ENCODE measurements at regions not wholly inside any gene's neighbourhood (a gene's known extent, or its start where the extent isn't known, plus 50 kb on each side); places are given as distances from the start of the nearest gene placed in this dataset.

- TF ChIP-seq ETS1 (IDR thresholded peaks at IDR 0.05) (no peak), CTCF (conservative IDR thresholded peaks at IDR 0.05; ENCODE audit: low read depth in 2 of 2) (peak; percentile 15 to 23; a peak in 1 of 4 replicates), POLR2AphosphoS5 (IDR thresholded peaks at IDR 0.05; ENCODE audit: low read depth) (no peak), EZH2 (IDR thresholded peaks at IDR 0.05; ENCODE audit: low read depth, unreplicated experiment) (no peak), EZH2phosphoT487 (IDR thresholded peaks at IDR 0.05; ENCODE audit: unreplicated experiment) (no peak), ZNF331 (CRISPR knock-in tag; IDR thresholded peaks at IDR 0.05; ENCODE audit: low read depth) (no peak), REST (IDR thresholded peaks at IDR 0.05; ENCODE audit: unreplicated experiment) (no peak), JUNB (IDR thresholded peaks at IDR 0.05; ENCODE audit: unreplicated experiment) (no peak), CREB1 (CRISPR knock-in tag; IDR thresholded peaks at IDR 0.05; ENCODE audit: low read depth) (no peak), ZNF114 (CRISPR knock-in tag; IDR thresholded peaks at IDR 0.05) (no peak), ZNF462 (CRISPR knock-in tag; IDR thresholded peaks at IDR 0.05) (no peak), STAT1 (IDR thresholded peaks at IDR 0.05; ENCODE audit: unreplicated experiment) (no peak), NANOG (IDR thresholded peaks at IDR 0.05; ENCODE audit: borderline replicate concordance) (no peak)
These were observed 458.2 kb upstream of the JARID2 start for GRCh38 chr6:14787677-14788076.
